Activated CD4-positive, alpha-beta T cell treated with anti-CD3 and anti-CD28 coated beads, Interleukin-2, amount 50 U/mL, for 1 hour (primary cell): ENCODE measurements at regions not wholly inside any gene's neighbourhood (a gene's known extent, or its start where the extent isn't known, plus 50 kb on each side); places are given as distances from the start of the nearest gene placed in this dataset.
"Not testable (repeated sequence)": the region's sequence is repeated elsewhere in the genome, so short reads cannot be mapped to it uniquely, and the experiment has no call there.

ENCODE experiments used
- DNase-seq: peaks from one replicate; pipeline ENCODE4 v3.0.0-alpha.2; 2020

DNA sequence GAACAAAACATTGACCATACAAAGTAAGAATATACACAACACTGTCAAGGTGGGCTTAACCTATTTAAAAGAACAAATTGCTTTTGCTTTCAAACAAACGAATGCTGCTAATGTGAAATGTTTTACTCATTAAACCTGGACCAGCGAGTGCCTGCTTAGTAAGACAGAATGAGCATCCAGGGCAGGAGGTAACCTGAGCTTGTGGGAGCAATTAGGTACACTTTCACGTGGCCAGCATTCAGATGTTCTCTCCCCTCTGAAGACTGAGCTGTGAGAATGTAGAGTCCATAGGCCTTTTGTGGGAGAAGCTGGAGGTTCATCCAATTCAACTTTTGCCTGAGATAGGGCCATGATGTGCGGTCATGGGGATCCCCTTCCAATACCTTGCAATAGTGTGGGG, 266.5 kb downstream of the TSN start:
- no peak for DNase-seq

DNA sequence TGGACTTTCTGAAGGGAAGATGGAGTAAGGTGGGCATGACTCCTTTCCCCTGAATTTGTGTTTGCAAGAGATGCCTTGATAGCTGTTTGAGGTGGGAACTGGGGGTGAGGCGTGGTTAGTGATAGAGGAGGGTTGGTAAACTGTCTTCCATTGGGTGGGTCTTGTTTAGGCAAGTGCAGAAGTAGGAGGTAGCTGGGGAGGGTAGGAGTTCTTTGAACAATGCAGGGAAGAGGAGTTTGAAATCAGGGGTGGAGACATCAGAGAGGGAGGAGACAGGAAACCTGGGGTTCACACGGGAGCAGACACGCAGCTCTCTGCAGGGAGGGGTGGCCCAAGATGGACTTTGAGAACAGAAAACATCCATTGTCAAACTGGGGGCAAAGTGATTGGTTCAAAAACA, 267.1 kb downstream of the TSN start:
- no peak for DNase-seq

DNA sequence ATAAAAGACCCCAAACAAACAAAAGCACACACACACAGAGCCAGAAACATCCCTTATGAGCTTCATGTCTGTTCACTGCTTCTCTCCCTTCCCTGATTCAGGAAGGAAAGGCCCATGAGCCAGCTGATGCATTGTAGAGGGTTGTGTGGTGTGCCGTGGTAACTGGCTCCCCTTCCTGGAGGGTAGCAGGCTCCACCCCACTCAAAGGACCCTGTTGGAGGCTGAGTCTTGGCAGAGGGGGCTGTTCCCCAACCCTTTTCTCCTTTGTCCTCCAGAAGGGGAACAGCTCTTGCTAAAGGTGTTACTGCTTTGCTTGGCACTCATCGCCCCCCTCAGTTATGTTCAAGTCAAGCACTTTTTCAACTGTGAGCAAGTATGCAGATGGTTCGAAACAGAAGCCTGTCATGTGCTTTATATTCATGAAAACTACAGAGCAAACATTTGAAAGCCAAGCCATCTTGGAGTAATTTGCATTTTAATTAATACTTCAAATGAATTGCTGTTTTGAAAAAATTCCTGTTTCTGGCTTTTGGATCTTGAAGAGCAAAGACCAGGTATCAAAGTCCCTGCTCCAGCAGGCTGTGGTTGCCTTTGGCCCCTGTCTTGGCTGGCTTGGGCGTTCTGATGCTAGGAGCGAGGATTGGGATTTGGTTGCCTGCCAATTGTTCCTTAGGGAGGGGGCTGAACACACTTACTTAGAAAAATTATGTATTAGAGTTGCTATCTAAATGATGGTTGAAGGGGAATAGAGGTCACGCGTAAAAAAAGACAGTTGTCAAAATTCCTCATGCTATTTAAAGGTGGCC, 267.8 kb downstream of the TSN start:
- DNase-seq: no peak

DNA sequence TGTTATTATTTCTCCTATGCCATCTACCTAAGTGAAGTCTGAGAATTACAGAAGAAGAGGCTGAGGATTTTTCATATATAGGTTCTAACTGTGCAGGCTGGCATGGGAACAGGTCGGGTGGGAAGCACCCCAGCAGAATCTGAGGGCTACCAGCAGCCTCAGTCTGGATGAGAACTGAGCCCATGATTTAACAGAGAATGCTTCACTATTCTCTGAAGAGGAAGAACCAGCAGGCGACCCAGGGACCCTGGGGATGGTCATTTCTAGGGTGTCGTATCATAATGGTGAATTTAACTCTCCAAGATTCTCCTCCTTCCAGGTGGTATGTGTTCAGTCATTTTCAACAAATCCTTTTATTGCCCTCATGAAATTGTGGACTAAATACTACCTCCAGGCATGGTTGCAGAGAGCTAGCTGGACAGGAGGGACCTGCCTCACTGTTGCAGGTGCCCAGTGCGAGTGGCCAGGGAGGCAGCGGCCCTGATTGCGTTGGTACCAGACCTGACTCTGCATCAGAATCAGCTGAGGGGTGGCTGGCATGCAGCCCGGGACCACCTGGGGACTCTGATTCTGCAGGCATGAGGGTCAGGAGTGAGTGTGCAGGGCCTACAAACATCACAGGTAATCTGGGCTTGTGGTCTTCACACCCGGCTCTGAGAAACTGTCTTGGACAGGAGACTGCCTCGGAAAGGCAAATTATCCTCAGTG, 272.2 kb downstream of the TSN start:
- DNase-seq: no peak

DNA sequence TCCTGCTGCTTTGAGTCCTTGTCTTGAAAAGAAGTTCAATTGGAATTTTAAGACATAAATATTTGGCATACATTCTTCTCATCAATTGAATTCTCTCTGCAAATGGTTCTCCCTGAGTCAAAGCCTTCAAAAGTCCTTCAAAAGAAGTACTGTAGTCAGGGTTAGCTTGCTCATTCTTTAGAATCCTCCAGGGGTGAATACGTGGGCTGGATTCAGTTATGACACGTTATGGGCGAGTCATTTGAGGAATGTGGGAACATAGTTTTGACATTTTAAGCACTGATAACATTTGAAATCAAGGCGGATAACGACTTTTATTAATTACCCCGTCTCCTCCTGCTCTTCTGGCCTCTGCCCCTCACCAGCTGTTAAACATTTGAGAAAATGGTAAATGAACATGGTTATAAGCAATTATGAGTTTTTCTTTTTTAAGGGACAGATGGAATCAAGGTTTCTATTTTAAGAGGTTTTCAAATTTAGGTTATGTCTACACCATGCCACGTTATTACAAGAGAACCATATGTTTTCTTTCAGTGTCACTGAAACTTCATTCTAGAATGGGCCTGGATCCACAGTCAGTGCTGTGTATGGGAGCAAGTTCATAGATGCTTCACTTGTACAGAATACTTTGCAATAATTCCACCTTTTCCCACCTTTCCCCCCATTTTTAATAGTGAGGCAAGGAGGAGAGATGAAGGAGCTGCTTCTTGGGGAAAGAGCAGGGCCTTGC, 273.1 kb downstream of the TSN start:
- DNase-seq: no peak

DNA sequence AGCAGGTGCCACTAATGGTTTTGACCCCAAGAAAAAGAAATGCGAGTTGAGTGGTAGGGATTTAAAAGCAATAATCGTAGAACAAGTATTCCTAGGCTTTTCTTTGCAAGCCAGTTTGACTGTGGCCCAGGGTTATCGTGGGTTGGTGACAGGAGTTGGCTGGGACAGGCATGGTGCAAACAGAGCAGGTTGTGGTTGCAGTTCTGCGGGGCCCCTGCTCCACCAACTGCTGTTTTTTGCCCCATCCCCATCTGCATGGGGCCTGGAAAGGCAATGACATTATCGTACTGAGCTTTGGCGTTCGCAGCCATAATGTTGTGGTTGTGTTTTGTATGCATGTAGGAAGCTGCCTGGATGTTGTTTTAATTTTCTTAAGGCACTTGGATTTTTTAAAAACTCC, 274.0 kb downstream of the TSN start:
- DNase-seq: no peak

DNA sequence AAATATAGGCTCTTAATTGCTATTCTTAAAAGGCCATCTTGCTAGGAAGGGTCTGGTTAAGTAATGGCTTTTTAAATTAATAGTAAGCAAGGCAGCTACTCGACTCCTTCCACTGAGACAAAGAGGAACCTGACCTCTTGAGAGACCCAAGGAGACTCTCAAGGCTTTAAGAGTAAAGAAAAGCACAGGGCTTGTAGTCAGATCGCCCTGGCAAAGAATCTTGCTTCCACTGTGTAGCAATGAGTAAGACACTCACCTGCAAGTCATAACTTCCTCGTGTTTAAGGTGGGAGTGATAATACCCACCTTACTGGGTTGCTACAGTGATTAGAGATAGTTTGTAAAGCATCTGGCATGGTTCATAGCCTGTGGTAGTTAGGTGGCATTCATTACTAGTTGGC, 274.5 kb downstream of the TSN start:
- DNase-seq: no peak

DNA sequence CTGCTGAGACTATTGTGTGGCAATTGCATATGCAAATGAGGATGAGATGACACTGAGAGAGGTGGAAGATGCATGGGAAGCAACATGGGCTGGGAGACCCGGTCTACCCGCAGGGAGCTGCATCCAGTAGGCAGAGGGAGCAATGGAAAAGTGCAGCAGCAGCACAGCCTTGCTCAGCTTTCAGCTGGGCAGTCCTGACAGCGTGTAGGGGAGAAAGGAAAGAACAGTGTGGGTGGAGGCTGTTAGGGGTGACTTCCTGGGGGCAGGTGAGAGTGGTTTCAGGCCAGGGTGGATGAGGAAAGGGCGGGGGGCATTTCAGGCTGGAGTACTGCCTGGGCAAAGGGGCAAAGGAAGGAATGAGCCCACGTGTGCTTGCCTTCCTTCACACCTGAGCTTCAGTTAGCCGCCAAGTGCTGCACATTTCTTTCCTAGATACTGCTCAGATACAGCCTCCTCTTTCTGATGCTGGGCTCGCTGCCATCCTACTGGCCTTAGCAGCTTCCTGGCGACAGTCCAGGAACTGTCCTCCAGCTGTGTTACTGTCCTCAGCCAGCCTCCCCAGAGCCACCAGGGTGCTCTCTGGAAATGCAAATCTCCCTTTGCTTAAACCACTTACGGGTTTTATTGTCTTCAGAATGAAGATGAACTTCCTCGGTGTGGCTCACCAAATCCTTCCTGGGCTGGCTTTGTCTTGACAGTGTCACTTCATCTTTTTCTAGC, 276.3 kb downstream of the TSN start:
- DNase-seq: no peak

DNA sequence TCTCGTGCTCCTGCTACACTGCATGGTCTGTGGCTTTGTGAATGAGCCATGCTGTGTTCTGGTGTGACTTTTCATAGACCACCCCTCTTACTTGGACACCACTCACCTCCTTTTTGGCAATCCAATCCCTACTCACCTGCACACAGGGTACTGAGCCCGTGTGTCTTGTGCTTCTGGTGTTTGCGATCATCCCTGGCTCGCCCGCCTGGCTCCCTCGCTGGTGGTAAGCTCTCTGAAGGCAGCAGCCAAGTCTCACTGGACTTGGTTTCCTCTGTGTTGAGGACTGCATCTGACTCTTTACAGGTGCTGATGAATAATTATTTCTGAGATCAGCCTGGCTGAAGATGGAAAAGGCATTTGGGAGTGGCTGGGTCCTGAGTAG, 276.8 kb downstream of the TSN start:
- DNase-seq: no peak

DNA sequence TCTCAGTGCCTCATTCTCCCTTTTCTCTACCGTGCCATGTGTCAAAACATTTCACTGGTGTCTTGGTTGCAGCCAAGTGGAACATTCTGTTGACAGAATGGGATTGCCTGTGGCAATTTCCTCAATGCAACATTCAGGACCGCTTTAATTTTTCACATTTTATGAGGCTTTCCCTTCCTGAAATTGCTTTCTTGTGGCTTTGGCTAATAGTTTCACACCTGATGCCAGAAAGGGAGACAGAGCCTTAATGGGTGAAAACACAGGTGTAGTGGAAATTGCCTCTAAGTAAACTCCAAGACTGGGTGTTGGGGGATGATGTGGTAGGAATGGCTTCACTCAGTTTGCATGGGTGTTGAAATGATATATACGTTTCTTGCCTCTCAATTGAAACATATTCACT, 278.3 kb downstream of the TSN start:
- no peak for DNase-seq

DNA sequence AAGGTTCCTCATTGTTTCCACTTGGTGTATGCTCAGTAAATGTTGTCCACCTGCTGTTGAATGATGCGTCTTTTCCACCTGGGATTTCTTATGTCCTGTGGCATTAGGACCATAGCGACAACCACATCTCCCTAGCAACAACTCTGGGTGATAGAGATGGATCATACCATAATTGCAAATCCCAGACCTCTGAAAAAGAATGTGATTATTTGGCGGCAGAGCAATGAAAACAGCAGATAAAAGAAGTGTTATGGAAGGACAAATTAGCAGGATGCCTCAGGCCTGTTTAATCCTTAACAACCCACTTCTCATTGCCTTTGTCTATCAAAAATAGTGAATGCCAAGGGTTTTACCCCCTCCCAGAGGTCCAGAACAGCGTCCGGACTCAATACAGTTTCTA, 278.9 kb downstream of the TSN start:
- DNase-seq: no peak

DNA sequence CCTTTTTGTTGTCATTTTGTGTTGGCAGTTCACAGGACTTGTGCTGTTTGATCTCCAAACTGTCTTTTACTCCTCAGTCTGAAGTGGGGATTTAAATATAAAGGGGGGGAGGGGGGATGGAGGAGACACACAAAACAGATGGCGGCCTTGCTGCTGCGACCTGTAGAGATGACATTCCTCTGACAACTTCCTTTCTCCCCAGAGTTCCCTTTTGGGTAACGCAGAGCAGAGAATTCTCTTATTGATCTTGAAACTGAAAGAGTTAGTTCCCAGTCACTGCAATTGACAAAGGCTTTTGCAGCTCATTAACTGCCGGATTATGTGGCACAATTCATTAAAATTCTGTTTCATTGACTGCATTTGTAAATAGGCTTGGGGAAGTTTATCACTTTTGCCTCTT, 279.3 kb downstream of the TSN start:
- no peak for DNase-seq

DNA sequence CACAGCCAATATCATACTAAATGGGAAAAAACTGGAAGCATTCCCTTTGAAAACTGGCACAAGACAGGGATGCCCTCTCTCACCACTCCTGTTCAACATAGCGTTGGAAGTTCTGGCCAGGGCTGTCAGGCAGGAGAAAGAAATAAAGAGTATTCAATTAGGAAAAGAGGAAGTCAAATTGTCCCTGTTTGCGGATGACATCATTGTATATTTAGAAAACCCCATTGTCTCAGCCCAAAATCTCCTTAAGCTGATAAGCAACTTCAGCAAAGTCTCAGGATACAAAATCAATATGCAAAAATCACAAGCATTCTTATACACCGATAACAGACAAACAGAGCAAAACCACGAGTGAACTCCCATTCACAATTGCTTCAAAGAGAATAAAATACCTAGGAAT, 283.4 kb downstream of the TSN start:
- DNase-seq: not testable (repeated sequence)

DNA sequence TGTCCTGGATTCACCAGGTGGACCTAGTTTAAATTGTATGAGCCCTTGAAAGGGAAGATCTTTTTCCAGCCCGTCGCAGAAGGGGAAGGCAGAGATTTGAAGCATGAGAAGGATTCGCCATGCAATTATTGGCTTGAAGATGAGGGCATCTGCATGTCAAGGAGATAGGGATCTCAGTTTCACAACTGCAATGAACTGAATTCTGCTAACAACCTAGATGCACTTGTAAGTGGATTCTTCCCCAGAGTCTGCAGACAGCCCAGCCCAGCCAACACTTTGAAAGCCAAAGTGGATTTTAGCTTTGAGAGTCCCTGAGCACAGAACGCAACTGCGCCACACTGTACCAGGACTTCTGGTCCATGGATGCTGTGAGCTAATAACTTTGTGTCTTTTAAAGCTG, 286.0 kb downstream of the TSN start:
- DNase-seq: no peak

DNA sequence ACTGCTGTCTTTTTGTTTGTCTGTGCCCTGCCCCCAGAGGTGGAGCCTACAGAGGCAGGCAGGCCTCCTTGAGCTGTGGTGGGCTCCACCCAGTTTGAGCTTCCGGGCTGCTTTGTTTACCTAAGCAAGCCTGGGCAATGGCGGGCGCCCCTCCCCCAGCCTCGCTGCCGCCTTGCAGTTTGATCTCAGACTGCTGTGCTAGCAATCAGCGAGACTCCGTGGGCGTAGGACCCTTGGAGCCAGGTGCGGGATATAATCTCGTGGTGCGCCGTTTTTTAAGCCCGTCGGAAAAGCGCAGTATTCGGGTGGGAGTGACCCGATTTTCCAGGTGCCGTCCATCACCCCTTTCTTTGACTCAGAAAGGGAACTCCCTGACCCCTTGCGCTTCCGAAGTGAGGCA, 296.2 kb downstream of the TSN start:
- not testable (repeated sequence) for DNase-seq

DNA sequence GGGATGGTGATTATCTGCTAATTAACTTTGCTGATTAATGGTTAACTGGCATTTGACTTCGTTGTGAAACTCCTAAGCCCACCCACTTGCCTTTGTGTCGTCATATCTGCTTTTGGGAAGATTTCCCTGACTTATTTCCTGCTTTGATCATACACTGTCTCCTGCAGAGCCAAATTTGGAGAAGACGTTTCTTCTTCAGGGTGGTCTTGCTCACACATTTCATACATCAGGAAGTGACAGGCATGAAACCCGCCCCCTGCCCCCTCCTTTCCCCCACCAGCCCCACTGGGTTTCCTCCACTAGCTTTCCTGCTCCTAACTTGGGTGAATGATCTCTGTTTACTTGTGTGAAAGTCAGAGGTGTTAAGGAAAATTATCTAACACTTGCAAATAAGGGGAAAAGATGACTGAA, 300.1 kb downstream of the TSN start:
- DNase-seq: no peak

DNA sequence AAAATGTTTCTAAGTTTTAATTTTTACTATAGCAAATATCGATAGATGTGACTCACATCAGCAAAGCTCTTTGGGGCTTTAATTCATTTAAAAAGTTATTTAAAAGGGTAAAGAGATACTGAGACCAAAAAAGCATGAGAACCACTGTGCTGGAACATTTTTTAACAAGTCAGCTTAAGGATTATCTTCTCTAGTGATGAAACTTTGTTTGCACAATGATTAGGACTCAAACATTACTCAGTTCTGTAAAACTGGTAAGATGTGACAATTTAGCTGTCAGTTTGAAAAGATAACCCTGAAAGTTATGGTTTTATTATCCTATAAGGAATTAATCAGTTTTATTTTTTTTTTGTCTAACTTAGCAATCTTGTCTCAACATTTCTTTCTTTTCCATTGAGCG, 301.4 kb downstream of the TSN start:
- DNase-seq: no peak

DNA sequence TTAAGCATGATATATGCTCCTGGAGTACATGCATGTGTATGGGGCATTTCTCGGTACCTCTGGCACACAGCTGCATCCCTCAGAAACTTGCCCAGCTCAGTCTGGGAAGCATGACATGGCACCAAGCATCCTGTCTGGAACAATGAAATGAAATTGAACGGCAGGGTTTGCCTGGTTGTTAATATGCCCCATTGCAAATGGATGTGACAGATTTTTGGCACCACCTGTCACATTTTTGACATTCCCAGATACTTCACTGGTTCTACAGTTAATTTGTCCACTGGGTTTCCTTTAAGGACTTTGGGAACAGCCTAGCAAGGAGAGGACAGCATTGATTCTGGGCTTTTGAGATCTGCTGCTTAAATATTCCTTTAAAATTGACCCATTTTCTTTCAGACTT, 305.8 kb downstream of the TSN start:
- DNase-seq: no peak

DNA sequence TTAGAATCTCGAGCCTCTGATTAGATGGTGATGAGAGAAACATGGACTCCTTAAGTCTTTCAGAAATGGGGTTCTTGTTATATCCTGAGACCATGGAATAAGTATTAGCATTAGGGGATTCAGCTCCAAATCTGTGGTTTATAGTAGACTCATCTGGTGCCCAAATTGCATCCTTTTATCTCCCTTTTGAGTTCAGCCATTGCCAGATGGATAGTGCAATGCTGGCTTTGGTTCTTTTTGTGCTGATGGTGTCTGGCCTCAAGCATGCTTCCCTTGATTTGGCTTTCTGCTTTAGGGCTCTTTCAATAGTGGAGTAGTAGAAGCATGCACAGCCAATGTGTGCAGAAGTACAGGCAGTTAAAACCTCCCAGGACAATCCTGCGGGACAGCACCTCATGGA, 306.4 kb downstream of the TSN start:
- DNase-seq: no peak

DNA sequence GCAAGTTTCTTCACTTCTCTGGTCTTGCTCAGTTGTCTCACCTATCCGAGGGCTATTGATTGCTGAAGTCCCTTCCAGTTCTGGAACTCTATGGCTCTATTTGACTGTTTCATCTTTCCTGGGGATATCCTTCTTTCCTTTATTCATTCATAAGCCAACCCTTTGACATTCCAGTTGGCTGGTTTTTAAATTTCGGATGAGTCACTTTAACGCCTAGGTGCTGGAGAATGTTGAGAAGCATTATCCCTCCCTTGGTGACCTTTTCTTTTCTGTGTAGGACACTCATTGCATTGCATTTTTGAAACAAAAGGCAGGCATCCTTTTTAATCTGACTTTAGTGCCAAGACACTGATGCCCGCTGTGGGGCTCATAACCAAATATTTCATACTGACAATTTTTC, 307.1 kb downstream of the TSN start:
- no peak for DNase-seq

DNA sequence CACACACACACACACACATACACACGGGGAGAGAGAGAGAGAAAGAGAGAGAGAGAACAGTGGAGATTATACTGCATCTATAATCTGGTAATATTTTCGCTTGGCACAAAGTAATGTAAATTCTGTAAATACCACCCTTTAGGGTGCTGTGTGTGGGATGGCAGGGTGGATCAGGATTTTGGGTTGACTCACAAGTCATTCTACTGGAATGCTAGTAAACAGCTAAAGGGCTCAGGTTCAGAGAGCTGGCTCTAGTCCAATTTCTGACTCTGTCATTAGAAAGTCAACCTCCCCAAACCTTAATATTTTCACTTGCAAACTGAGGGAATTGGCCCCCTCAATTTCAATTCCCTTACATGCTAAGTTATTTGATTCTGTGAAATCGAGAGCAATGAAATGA, 308.3 kb downstream of the TSN start:
- no peak for DNase-seq

DNA sequence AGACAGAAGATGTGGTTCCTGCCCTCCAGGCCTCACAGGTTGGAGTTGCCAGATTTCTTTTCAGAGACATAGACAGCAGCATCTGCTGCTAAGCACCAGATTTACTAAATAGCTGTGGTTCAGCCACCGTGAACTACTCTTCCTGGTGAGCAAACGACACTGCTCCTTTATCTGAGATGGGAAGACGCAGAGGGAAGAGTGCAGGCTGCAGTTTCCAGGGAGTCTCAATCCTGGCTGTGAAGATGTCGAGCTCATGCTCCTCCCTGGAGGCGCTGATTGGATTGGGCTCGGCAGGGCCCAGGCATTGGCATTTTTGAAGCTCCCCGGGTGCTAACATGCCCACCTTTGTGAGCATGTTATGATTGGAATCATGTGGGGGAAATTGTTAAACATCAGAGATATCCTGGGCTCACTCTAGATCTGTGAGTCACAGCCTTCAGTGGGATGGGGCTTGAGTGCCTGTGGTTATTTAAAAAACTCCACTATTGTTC, 314.8 kb downstream of the TSN start:
- DNase-seq: no peak

DNA sequence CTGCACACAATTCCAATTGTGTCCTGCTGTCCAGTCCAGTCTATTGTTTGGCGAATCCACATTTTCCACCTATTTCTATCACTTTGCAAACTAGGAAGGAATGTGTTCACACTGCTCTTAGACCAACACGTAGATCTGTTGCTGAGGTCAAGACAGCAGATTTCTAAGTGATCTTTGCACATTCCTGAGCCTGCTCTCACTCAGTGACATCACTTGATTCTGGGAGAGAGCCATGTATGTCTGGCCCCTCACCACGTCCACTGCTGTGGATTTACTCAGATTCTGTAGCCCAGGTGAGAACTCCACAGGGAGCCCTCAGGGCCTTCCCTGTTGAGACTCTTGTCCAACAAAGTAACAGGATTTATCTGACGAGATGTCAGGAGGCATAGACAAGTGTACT, 317.2 kb downstream of the TSN start:
- DNase-seq: no peak
